Endothelial cell of umbilical vein (primary cell): ENCODE measurements at regions not wholly inside any gene's neighbourhood (a gene's known extent, or its start where the extent isn't known, plus 50 kb on each side); places are given as distances from the start of the nearest gene placed in this dataset.

Experiments used
- BruUV-seq: library from RNA; stranded (reverse); fragments of 400-500 nt; replicated peaks from 2 replicates; lab custom pipeline; 2021; lab: Mats Ljungman, UMichigan
- CTCF ChIA-PET: fragments of 300-600, 350-600 bp; sonication (Branson Sonifier 250); formaldehyde crosslinking; loops from one replicate; lab custom pipeline; 2021; ENCODE audit warnings: antibody characterized with exemption, inconsistent platforms; lab: Charles Lee
- POLR2A ChIA-PET: fragments of 300-600, 350-600 bp; sonication (Branson Sonifier 250); formaldehyde crosslinking; loops from one replicate; lab custom pipeline; 2021; ENCODE audit warnings: antibody characterized with exemption, inconsistent platforms; lab: Charles Lee
- DNase-seq: peaks from one replicate; pipeline ENCODE4 v3.0.0-alpha.2; 2011; ENCODE audit warnings: low read depth, low spot score
- FAIRE-seq: peaks from 2 replicates; lab custom pipeline; 2011; peaks lifted over from hg19 to GRCh38; lab: Jason Lieb, UNC
- H2AFZ ChIP-seq: 2 replicates; pipeline ENCODE4 v1.6.0; 2012; ENCODE audit warnings: low read depth, low read length, control low read depth, inconsistent platforms
- H3K27ac ChIP-seq: 2 replicates; pipeline ENCODE4 v1.5.1; 2011; ENCODE audit warnings: low read depth, mild to moderate bottlenecking, control low read depth, low read length, moderate library complexity; ENCODE audit not compliant: insufficient read depth
- H3K27me3 ChIP-seq, 2 experiments: 2 replicates each; pipeline versions ENCODE4 v1.6.0 to v1.6.1; 2011; ENCODE audit warnings: low read length in 2 of 2, mixed read lengths in 1 of 2; ENCODE audit not compliant: control insufficient read depth in 2 of 2, insufficient read depth in 2 of 2
- H3K36me3 ChIP-seq, 2 experiments: 2 replicates in 1 of 2; 3 replicates in 1 of 2; pipeline ENCODE4 v1.5.1; 2011; ENCODE audit warnings: low read length in 2 of 2, mild to moderate bottlenecking in 1 of 2, moderate library complexity in 1 of 2; ENCODE audit not compliant: control insufficient read depth in 2 of 2, insufficient read depth in 2 of 2; ENCODE audit errors: extremely low read depth in 1 of 2
- H3K4me1 ChIP-seq: 3 replicates; pipeline ENCODE4 v1.5.1; 2011; ENCODE audit warnings: mild to moderate bottlenecking, low read length; ENCODE audit not compliant: control insufficient read depth, insufficient read depth; ENCODE audit errors: extremely low read depth
- H3K4me2 ChIP-seq: 2 replicates; pipeline ENCODE4 v1.6.1; 2011; ENCODE audit warnings: low read length, control low read depth, mixed read lengths; ENCODE audit not compliant: insufficient read depth
- H3K4me3 ChIP-seq, 3 experiments: fragments of 200-600 bp in 1 of 3; sonication (generic), shearing (Covaris generic) in 1 of 3; replicated peaks in 1 of 3; 2 replicates each; pipeline ENCODE4 v1.5.1; 2011 to 2016; ENCODE audit warnings: control low read depth in 3 of 3, low read length in 3 of 3, mild to moderate bottlenecking in 2 of 3, inconsistent platforms in 1 of 3, low read depth in 1 of 3, moderate library complexity in 1 of 3; ENCODE audit not compliant: insufficient read depth in 1 of 3
- H3K79me2 ChIP-seq: 2 replicates; pipeline ENCODE4 v1.6.0; 2012; ENCODE audit warnings: low read length, inconsistent platforms; ENCODE audit not compliant: control insufficient read depth, insufficient read depth
- H3K9ac ChIP-seq: replicated peaks from 2 replicates; pipeline ENCODE3; 2011; ENCODE audit warnings: low read length, control low read depth; ENCODE audit not compliant: insufficient read depth; ENCODE audit errors: extremely low read depth
- H3K9me1 ChIP-seq: replicated peaks from 3 replicates; pipeline ENCODE4 v1.6.0; 2011; ENCODE audit warnings: mild to moderate bottlenecking, low read length; ENCODE audit not compliant: control insufficient read depth, insufficient read depth; ENCODE audit errors: extremely low read depth
- H3K9me3 ChIP-seq: replicated peaks from 2 replicates; pipeline ENCODE4 v1.5.1; 2012; ENCODE audit warnings: low read length, inconsistent platforms; ENCODE audit not compliant: control insufficient read depth, insufficient read depth
- H4K20me1 ChIP-seq: replicated peaks from 2 replicates; pipeline ENCODE3; 2011; ENCODE audit warnings: mild to moderate bottlenecking, low read length; ENCODE audit not compliant: control insufficient read depth, insufficient read depth; ENCODE audit errors: extremely low read depth
- EZH2 ChIP-seq: IDR thresholded peaks from 2 replicates; pipeline ENCODE4 v1.6.1; 2012; ENCODE audit warnings: borderline replicate concordance, low read depth, mild to moderate bottlenecking, moderate library complexity, low read length, inconsistent platforms; ENCODE audit not compliant: severe bottlenecking
- FOS ChIP-seq: IDR thresholded peaks from 2 replicates; pipeline ENCODE4 v1.6.1; 2011; ENCODE audit warnings: mild to moderate bottlenecking, low read length, moderate library complexity, borderline replicate concordance; ENCODE audit not compliant: insufficient read depth
- GATA2 ChIP-seq: IDR thresholded peaks from 2 replicates; pipeline ENCODE4 v1.7.0; 2011; ENCODE audit warnings: low read depth, mild to moderate bottlenecking, moderate library complexity, mixed read lengths, low read length; ENCODE audit not compliant: insufficient read length, insufficient read depth
- JUN ChIP-seq: IDR thresholded peaks from 2 replicates; pipeline ENCODE4 v1.6.1; 2011; ENCODE audit warnings: borderline replicate concordance, low read depth; ENCODE audit not compliant: insufficient read length, insufficient read depth
- MYC ChIP-seq: IDR thresholded peaks from one replicate; pipeline ENCODE4 v1.6.1; 2011; ENCODE audit warnings: mild to moderate bottlenecking, low read depth, low read length
- POLR2A ChIP-seq: IDR thresholded peaks from 2 replicates; pipeline ENCODE4 v1.6.1; 2012; ENCODE audit warnings: low read depth, mild to moderate bottlenecking, control low read depth, low read length
- POLR2AphosphoS5 ChIP-seq: IDR thresholded peaks from 2 replicates; pipeline ENCODE4 v1.6.1; 2012; ENCODE audit warnings: low read depth, mild to moderate bottlenecking, control low read depth, low read length, moderate library complexity; ENCODE audit not compliant: insufficient read depth
- dilution Hi-C: fragments of 300-500 bp; cut with MboI; formaldehyde crosslinking; loops from one replicate; pipeline ENCODE4 v1.15.0; 2019; ENCODE audit warnings: low sequenced_read_pairs; ENCODE audit not compliant: extremely low pct_ligation_motif_present
- intact Hi-C: fragments of 100-400 bp; cut with micrococcal nuclease; formaldehyde crosslinking; loops from one replicate; pipeline ENCODE4 v1.10.0; 2022
- TF ChIP-seq, protein P1 (sequence below): IDR thresholded peaks from 2 replicates; pipeline ENCODE4 v1.6.1; 2011; ENCODE audit not compliant: insufficient read depth, insufficient read length
- TF ChIP-seq, protein P2 (sequence below), 2 donors: IDR thresholded peaks; 1 replicate in 1 of 2; 2 replicates in 1 of 2; pipeline ENCODE4 v1.5.1; 2011; ENCODE audit warnings: low read length in 2 of 2, mild to moderate bottlenecking in 2 of 2, moderate library complexity in 2 of 2, control low read depth in 1 of 2, inconsistent platforms in 1 of 2, low read depth in 1 of 2; ENCODE audit not compliant: insufficient read depth in 1 of 2; ENCODE audit errors: extremely low read depth in 1 of 2

DNA sequence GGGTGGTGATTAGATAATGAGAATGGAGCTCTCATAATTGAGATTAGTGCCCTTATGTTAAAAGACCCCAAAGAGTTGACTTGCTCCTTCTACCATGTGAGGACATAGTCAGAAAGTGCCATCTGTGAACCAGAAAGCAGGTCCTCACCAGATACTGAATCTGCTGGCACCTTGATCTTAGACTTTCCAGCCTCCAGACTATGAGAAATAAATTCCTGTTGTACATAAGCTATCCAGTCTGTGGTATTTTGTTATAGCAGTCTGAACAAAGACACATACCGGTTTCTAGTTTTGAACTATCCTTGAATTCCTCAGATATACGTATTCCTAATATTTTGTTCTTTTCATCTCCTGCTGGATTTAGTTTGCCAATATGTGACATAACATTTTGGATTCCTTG, 228.1 kb downstream of the FZD1 start:
- H3K36me3 ChIP-seq = no peaks in the 10 kb centered on the region
- H2AFZ ChIP-seq = no peak overlapping the region
- H3K4me1 ChIP-seq = no peaks in the 10 kb centered on the region
- intact Hi-C loops (no loop called here), dilution Hi-C loops (no loop called here)
- H4K20me1 ChIP-seq = no peaks in the 10 kb centered on the region
- no peak overlapping the region for H3K27ac ChIP-seq
- H3K27me3 ChIP-seq = no peaks in the 10 kb centered on the region
- no peak overlapping the region for H3K4me2 ChIP-seq
- FAIRE-seq = no peak
- BruUV-seq = no TSS peak
- H3K4me3 ChIP-seq = no peak overlapping the region
- H3K9ac ChIP-seq = no peak overlapping the region
- no peaks in the 10 kb centered on the region for H3K9me3 ChIP-seq
- TF ChIP-seq, protein P1, sequence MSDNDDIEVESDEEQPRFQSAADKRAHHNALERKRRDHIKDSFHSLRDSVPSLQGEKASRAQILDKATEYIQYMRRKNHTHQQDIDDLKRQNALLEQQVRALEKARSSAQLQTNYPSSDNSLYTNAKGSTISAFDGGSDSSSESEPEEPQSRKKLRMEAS = no peak
- TF ChIP-seq POLR2A (no peak), FOS (no peak), POLR2AphosphoS5 (no peak), JUN (no peak), EZH2 (no peak), MYC (no peak), GATA2 (no peak)
- TF ChIP-seq, protein P2, sequence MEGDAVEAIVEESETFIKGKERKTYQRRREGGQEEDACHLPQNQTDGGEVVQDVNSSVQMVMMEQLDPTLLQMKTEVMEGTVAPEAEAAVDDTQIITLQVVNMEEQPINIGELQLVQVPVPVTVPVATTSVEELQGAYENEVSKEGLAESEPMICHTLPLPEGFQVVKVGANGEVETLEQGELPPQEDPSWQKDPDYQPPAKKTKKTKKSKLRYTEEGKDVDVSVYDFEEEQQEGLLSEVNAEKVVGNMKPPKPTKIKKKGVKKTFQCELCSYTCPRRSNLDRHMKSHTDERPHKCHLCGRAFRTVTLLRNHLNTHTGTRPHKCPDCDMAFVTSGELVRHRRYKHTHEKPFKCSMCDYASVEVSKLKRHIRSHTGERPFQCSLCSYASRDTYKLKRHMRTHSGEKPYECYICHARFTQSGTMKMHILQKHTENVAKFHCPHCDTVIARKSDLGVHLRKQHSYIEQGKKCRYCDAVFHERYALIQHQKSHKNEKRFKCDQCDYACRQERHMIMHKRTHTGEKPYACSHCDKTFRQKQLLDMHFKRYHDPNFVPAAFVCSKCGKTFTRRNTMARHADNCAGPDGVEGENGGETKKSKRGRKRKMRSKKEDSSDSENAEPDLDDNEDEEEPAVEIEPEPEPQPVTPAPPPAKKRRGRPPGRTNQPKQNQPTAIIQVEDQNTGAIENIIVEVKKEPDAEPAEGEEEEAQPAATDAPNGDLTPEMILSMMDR (IDR thresholded peaks at IDR 0.05; ENCODE audit: extremely low read depth in 1 of 2, insufficient read depth in 1 of 2, low read depth in 1 of 2, low read length in 2 of 2) = no peak
- H3K79me2 ChIP-seq = no peaks in the 10 kb centered on the region
- no peak for DNase-seq
- H3K9me1 ChIP-seq = no peaks in the 10 kb centered on the region
- ChIA-PET POLR2A (no interaction called here), CTCF (interaction anchor here (1.3 kb wide), 1 partner anchor 205 kb away, joined by 3 read pairs; no protein-coding TSS in a partner anchor)
